ENCODE measurements at regions not wholly inside any gene's neighbourhood (a gene's known extent, or its start where the extent isn't known, plus 50 kb on each side); places are given as distances from the start of the nearest gene placed in this dataset.

- Histone ChIP-seq H3K9me3 (ENCODE audit: control insufficient read depth, insufficient read depth, low read length) (no peaks in the 10 kb centered on the region), H3K36me3 (ENCODE audit: insufficient read depth, low read length) (no peaks in the 10 kb centered on the region), H3K9ac (ENCODE audit: low read depth, low read length) (no peak overlapping the region), H3K4me1 (ENCODE audit: insufficient read depth, low read length) (no peaks in the 10 kb centered on the region)
Observed at GRCh38 chr17:71168053-71168741, 952.6 kb upstream of the SOX9 start.

DNA sequence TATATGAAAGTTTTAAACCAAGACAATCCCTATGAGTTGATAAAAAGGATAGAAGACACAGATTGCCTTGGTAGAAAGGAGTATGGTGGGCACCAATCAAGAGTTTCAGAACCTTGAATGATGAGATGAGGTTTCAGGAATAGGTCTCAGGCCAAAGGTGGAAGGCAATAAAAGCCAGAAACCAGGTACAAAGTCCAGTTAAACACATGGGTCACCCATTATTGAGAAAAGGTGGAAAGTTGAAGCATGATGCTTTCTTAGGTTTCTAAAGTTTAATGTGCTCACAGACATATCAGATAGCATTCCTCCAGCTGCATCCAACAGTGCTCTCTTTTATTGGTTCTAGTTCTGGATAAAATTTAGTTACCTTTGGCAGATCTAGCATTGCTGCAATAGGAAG, 950.8 kb upstream of the SOX9 start:
- Histone ChIP-seq H3K9me3 (ENCODE audit: control insufficient read depth, insufficient read depth, low read length) (no peaks in the 10 kb centered on the region), H3K4me1 (ENCODE audit: insufficient read depth, low read length) (no peaks in the 10 kb centered on the region), H3K9ac (ENCODE audit: low read depth, low read length) (no peak overlapping the region), H3K36me3 (ENCODE audit: insufficient read depth, low read length) (no peaks in the 10 kb centered on the region)

GRCh38 chr17:71171270-71171669, 949.5 kb upstream of the SOX9 start:
- no peaks in the 10 kb centered on the region for H3K36me3 ChIP-seq (ENCODE audit: insufficient read depth, low read length)
- no peaks in the 10 kb centered on the region for H3K9me3 ChIP-seq (ENCODE audit: control insufficient read depth, insufficient read depth, low read length)
- no peaks in the 10 kb centered on the region for H3K4me1 ChIP-seq (ENCODE audit: insufficient read depth, low read length)
- no peak overlapping the region for H3K9ac ChIP-seq (ENCODE audit: low read depth, low read length)

- H3K4me1 ChIP-seq (ENCODE audit: insufficient read depth, low read length): no peaks in the 10 kb centered on the region
- H3K36me3 ChIP-seq (ENCODE audit: insufficient read depth, low read length): no peaks in the 10 kb centered on the region
- no peak overlapping the region for H3K9ac ChIP-seq (ENCODE audit: low read depth, low read length)
- H3K9me3 ChIP-seq (ENCODE audit: control insufficient read depth, insufficient read depth, low read length): no peaks in the 10 kb centered on the region
Observed at GRCh38 chr17:71173991-71174390, 946.8 kb upstream of the SOX9 start.

GRCh38 chr17:71176331-71176730, 944.5 kb upstream of the SOX9 start:
- H3K9me3 ChIP-seq (ENCODE audit: control insufficient read depth, insufficient read depth, low read length): no peaks in the 10 kb centered on the region
- H3K36me3 ChIP-seq (ENCODE audit: insufficient read depth, low read length): no peaks in the 10 kb centered on the region
- no peaks in the 10 kb centered on the region for H3K4me1 ChIP-seq (ENCODE audit: insufficient read depth, low read length)
- H3K9ac ChIP-seq (ENCODE audit: low read depth, low read length): no peak overlapping the region

DNA sequence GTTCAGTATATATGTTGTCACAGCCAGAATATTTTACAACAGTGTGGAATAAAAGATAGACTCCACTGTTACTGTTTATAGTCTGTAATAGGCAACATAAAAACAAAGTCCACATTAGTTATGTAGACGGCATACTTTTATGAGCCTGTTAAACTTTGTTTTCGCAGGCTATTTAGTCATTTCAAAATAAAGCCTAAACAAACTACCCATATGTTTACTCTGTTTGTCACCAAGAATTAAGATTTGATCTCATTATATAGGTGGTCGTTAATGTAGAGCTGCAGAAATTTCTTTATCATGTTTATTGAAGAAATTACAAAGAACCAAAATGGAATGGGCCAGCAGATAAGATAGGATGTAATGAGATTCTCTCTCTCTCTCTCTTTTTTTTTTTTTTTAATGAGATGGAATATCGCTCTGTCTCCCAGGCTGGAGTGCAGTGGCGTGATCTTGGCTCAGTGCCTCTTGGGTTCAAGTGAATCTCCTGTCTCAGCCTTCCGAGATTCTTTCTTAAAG, 943.8 kb upstream of the SOX9 start:
- Histone ChIP-seq H3K9ac (ENCODE audit: low read depth, low read length) (no peak overlapping the region), H3K4me1 (ENCODE audit: insufficient read depth, low read length) (no peaks in the 10 kb centered on the region), H3K9me3 (ENCODE audit: control insufficient read depth, insufficient read depth, low read length) (no peaks in the 10 kb centered on the region), H3K36me3 (ENCODE audit: insufficient read depth, low read length) (no peaks in the 10 kb centered on the region)

GRCh38 chr17:71180801-71181385, 939.9 kb upstream of the SOX9 start:
- no peaks in the 10 kb centered on the region for H3K4me1 ChIP-seq (ENCODE audit: insufficient read depth, low read length)
- H3K9me3 ChIP-seq (ENCODE audit: control insufficient read depth, insufficient read depth, low read length): no peaks in the 10 kb centered on the region
- no peak overlapping the region for H3K9ac ChIP-seq (ENCODE audit: low read depth, low read length)
- H3K36me3 ChIP-seq (ENCODE audit: insufficient read depth, low read length): no peaks in the 10 kb centered on the region

DNA sequence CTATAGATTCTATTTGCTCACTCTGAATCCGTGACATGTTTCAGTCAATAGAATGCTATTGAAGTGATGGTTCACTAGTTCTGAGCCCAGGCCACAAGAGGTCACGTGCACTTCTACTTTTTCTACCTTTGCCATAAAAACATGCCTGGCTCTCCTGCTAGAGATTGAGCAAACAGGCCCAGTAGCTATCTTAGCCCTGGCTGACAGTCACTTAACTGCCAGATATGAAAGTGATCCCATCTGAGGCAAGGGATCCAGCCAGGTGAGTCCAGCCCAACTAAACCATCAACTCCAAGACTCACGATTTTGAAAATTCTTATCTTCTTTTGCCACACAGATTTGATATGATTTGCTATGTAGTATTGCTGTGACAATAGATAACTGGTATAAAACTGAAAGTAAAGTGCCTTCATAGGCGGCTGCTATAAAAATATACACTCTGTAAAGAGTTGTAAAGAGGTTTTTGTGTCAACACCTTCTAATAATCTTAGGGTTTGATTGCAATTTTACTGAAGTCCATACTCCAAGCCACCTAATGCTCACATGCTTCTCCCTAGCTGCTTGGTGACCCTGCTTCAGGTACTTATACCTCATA, 937.7 kb upstream of the SOX9 start:
- Histone ChIP-seq H3K9ac (ENCODE audit: low read depth, low read length) (no peak overlapping the region), H3K4me1 (ENCODE audit: insufficient read depth, low read length) (no peaks in the 10 kb centered on the region), H3K9me3 (ENCODE audit: control insufficient read depth, insufficient read depth, low read length) (no peaks in the 10 kb centered on the region), H3K36me3 (ENCODE audit: insufficient read depth, low read length) (no peaks in the 10 kb centered on the region)

GRCh38 chr17:71184716-71185115, 936.1 kb upstream of the SOX9 start:
- no peaks in the 10 kb centered on the region for H3K9me3 ChIP-seq (ENCODE audit: control insufficient read depth, insufficient read depth, low read length)
- no peaks in the 10 kb centered on the region for H3K36me3 ChIP-seq (ENCODE audit: insufficient read depth, low read length)
- no peaks in the 10 kb centered on the region for H3K4me1 ChIP-seq (ENCODE audit: insufficient read depth, low read length)
- H3K9ac ChIP-seq (ENCODE audit: low read depth, low read length): no peak overlapping the region

DNA sequence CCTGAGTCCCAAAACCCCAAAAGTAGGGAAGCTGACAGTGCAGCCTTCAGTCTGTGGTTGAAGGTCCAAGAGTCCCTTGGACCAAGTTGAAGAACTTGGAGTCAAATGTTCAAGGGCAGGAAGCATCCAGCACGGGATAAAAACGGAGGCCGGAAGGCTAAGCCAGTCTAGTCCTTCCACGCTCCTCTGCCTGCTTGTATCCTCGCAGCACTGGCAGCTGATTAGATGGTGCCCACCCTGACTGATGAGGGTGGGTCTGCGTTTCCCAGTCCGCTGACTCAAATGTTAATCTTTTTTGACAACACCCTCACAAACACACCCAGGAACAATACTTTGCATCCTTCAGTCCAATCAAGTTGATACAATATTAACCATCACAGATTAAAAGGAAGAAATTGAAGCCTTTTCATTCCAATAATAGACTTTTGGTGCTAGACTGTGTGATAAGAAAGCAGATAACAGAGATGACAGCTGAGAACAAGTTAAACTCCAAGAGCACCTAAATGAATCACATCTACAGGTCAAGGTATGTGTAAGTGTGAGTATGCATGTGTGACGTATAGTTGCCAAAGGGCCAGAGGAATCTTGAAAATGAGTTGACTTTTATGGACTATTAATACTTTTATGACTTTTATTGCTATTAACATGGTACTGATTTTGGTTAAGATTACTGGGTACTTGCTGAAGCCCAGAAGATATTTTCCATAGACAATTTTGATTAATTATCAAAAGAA, 933.5 kb upstream of the SOX9 start:
- H3K4me1 ChIP-seq (ENCODE audit: insufficient read depth, low read length): no peaks in the 10 kb centered on the region
- no peak overlapping the region for H3K9ac ChIP-seq (ENCODE audit: low read depth, low read length)
- H3K36me3 ChIP-seq (ENCODE audit: insufficient read depth, low read length): no peaks in the 10 kb centered on the region
- no peaks in the 10 kb centered on the region for H3K9me3 ChIP-seq (ENCODE audit: control insufficient read depth, insufficient read depth, low read length)

DNA sequence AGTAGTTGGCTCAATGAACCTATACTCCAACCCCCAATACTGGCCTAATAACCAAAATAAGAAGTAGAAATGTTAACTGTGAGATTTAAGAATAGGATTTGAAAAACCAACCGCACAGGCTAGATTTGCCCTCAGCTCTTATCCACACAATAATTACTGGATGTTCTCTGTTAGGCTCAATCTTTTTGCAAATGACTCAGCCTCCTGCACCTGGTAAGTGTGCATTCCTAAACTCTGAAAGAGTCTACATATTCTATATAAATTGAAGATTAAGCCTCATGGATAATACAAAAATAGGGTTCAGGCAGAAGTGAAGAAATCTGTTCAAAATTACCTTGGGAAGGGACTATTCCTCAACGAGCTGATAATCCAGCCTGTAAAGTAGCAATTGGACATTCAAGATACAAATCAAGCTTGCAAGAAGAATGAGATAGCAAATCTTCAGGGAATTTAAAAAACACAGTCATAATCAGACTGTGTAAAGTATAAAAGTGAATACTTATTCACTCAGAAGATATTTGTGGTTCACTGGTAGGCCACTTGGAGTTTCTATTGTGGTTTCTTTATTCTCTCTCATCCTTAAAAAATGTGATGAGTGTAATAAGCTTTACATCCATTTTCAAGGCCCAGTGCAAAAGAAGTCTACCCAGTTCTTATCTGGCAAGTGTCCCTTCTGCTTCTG, 931.9 kb upstream of the SOX9 start:
- no peaks in the 10 kb centered on the region for H3K9me3 ChIP-seq (ENCODE audit: control insufficient read depth, insufficient read depth, low read length)
- H3K9ac ChIP-seq (ENCODE audit: low read depth, low read length): no peak overlapping the region
- no peaks in the 10 kb centered on the region for H3K36me3 ChIP-seq (ENCODE audit: insufficient read depth, low read length)
- no peaks in the 10 kb centered on the region for H3K4me1 ChIP-seq (ENCODE audit: insufficient read depth, low read length)

DNA sequence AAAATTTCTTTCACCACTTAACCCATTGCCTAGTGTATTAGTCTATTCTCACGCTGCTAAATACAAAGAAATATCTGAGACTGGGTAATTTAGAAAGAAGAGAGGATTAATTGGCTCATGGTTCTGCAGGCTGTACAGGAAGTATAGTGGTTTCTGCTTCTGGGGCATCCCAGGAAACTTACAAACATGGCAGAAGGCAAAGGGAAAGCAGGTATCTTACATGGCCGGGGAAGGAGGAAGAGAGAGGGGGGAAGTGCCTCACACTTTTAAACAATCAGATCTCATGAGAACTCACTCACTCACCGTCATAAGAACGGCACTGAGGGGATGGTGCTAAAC, 931.4 kb upstream of the SOX9 start:
- Histone ChIP-seq H3K4me1 (ENCODE audit: insufficient read depth, low read length) (no peaks in the 10 kb centered on the region), H3K9me3 (ENCODE audit: control insufficient read depth, insufficient read depth, low read length) (no peaks in the 10 kb centered on the region), H3K9ac (ENCODE audit: low read depth, low read length) (no peak overlapping the region)

GRCh38 chr17:71192039-71192555, 928.7 kb upstream of the SOX9 start:
- H3K4me1 ChIP-seq (ENCODE audit: insufficient read depth, low read length): no peaks in the 10 kb centered on the region
- H3K9me3 ChIP-seq (ENCODE audit: control insufficient read depth, insufficient read depth, low read length): no peaks in the 10 kb centered on the region
- H3K36me3 ChIP-seq (ENCODE audit: insufficient read depth, low read length): no peaks in the 10 kb centered on the region
- H3K9ac ChIP-seq (ENCODE audit: low read depth, low read length): no peak overlapping the region

More for the DNA sequence above, 931.4 kb upstream of the SOX9 start:
- H3K36me3 ChIP-seq (ENCODE audit: insufficient read depth, low read length): no peaks in the 10 kb centered on the region

- Histone ChIP-seq H3K4me1 (ENCODE audit: insufficient read depth, low read length) (no peaks in the 10 kb centered on the region), H3K9ac (ENCODE audit: low read depth, low read length) (no peak overlapping the region), H3K36me3 (ENCODE audit: insufficient read depth, low read length) (no peaks in the 10 kb centered on the region), H3K9me3 (ENCODE audit: control insufficient read depth, insufficient read depth, low read length) (no peaks in the 10 kb centered on the region)
Observed at GRCh38 chr17:71192848-71193247, 928.0 kb upstream of the SOX9 start.

All from ES-I3 (cell line).